Fibroblast of the aortic adventitia (primary cell): ENCODE measurements at regions not wholly inside any gene's neighbourhood (a gene's known extent, or its start where the extent isn't known, plus 50 kb on each side); places are given as distances from the start of the nearest gene placed in this dataset.

Source experiments
- DNase-seq: peaks from one replicate; pipeline ENCODE4 v3.0.0-alpha.2; 2010; ENCODE audit warnings: low read depth
- H3K4me3 ChIP-seq: 2 replicates; pipeline ENCODE4 v1.5.1; 2011; ENCODE audit warnings: low read depth, mild to moderate bottlenecking, control low read depth, low read length, moderate library complexity
- TF ChIP-seq, protein P1 (sequence below): IDR thresholded peaks from 2 replicates; pipeline ENCODE4 v1.5.1; 2011; ENCODE audit warnings: mild to moderate bottlenecking, low read length, control low read depth, inconsistent platforms; ENCODE audit not compliant: insufficient read depth

DNA sequence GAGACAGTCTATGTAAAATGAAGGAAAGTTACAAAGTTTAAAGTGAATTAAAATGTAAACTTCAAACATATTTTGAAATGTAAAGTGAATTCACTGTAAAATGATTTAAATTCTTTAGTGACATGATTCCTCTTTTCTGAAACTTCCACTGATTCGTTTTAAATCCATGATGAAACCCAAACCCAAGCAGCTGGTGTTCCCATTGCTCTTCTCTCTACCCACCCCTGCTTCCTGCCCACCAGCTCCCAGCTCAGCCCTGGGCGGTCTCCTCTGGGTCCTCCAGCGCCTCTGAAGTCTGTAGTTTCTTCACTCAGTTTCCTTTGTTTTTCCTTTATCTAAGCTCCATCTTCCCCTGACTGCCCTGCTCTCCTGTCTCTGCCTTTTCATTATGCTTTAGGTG, 175.9 kb downstream of the SNX10 start:
- TF ChIP-seq, protein P1, sequence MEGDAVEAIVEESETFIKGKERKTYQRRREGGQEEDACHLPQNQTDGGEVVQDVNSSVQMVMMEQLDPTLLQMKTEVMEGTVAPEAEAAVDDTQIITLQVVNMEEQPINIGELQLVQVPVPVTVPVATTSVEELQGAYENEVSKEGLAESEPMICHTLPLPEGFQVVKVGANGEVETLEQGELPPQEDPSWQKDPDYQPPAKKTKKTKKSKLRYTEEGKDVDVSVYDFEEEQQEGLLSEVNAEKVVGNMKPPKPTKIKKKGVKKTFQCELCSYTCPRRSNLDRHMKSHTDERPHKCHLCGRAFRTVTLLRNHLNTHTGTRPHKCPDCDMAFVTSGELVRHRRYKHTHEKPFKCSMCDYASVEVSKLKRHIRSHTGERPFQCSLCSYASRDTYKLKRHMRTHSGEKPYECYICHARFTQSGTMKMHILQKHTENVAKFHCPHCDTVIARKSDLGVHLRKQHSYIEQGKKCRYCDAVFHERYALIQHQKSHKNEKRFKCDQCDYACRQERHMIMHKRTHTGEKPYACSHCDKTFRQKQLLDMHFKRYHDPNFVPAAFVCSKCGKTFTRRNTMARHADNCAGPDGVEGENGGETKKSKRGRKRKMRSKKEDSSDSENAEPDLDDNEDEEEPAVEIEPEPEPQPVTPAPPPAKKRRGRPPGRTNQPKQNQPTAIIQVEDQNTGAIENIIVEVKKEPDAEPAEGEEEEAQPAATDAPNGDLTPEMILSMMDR = no peak
- no peak overlapping the region for H3K4me3 ChIP-seq
- DNase-seq = no peak

- H3K4me3 ChIP-seq = no peak overlapping the region
- DNase-seq = no peak
- TF ChIP-seq, protein P1 = no peak
These were observed 177.0 kb downstream of the SNX10 start for GRCh38 chr7:26468625-26469024.

- TF ChIP-seq, protein P1 = no peak
- DNase-seq = no peak
- no peak overlapping the region for H3K4me3 ChIP-seq
These were observed 177.5 kb downstream of the SNX10 start for GRCh38 chr7:26469188-26469587.

DNA sequence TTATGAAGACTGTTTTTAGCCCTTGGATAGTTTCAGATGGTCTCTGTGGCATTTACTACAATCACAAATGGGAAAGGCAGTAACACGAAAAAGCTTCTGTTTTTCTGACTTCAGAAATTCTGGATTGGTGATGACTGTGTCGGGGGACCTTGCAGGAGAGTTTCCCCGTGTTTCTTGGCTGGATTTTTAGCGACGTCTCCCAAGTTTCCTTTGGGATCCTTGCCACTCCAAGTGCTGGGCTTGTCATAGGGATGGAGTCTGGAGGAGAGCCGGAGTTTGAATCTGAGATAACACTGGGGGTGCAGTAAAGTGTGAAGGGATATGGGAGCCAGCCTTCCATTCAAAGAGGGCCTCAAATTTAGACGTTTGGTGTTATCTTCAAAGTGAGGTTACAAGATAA, 179.0 kb downstream of the SNX10 start:
- no peak overlapping the region for H3K4me3 ChIP-seq
- no peak for DNase-seq
- TF ChIP-seq, protein P1 = no peak

DNA sequence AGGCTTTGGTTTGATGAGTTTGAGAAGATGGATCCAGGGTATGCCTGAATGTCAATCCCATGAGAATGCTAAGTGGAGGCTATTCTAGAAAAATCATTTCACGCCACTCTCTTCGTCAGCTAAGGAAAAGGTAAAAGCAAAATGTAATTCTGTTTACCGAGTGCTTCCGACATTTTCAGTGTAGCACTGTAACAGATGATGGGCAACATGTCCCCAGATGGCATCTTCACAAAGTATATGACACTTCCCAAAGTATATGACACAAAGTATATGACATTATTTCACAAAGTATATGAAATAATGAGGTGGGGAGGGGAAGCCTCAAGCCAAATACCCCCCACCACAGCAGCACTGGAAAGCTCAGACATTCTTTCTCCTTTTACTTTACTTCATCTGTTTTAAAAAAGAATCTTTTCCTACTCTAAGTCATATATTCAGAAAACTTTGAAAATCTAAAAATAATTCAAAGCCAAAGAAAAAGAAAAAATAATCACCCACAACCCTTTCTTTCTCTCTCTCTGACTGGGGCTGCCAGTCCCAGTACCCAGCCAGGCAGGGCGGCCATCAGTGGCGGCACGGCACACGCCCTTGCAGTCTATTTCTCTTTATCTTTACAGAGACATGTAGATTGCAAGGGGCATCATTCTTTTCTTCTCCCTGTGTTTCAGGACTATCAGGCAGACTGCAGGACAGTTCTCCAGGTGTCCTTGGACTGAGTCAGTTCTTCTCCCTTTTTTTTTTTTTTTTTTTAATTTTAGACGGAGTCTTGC, 179.8 kb downstream of the SNX10 start:
- H3K4me3 ChIP-seq = no peak overlapping the region
- no peak for DNase-seq
- TF ChIP-seq, protein P1 = no peak

GRCh38 chr7:26472971-26473370, 181.3 kb downstream of the SNX10 start:
- no peak overlapping the region for H3K4me3 ChIP-seq
- TF ChIP-seq, protein P1 = no peak
- no peak for DNase-seq

DNA sequence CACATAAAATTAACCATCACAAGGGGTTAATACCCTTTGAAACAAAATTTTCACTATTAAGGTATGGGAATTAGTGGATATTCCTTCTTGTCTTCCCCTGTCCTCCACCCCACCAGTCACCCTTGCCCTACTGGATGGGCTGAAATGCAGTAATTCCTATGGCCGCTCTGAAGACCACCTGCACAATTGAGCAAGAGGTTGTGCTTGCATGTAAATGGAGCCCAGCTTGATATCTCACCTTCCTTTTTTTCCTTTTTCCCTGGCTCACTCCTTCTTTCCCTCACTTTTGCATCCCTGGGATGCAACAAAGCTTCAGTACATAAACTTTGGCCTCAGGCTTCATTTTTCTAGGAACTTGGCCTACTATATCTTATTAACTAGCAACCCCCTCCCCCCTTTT, 184.6 kb downstream of the SNX10 start:
- DNase-seq = no peak
- TF ChIP-seq, protein P1 = no peak
- H3K4me3 ChIP-seq = no peak overlapping the region
